NCI-H526 (cell line): ENCODE measurements at regions not wholly inside any gene's neighbourhood (a gene's known extent, or its start where the extent isn't known, plus 50 kb on each side); places are given as distances from the start of the nearest gene placed in this dataset.
A peak's percentile ranks its signal among the peaks of the same experiment; 100 is the strongest.

Experiments
- DNase-seq, 2 experiments: peaks; one replicate each; lab custom pipeline; 2025; lab: John Stamatoyannopoulos, UW

- no peak for DNase-seq
These were observed 893.9 kb downstream of the CCSER2 start for GRCh38 chr10:85222300-85222699.

DNA sequence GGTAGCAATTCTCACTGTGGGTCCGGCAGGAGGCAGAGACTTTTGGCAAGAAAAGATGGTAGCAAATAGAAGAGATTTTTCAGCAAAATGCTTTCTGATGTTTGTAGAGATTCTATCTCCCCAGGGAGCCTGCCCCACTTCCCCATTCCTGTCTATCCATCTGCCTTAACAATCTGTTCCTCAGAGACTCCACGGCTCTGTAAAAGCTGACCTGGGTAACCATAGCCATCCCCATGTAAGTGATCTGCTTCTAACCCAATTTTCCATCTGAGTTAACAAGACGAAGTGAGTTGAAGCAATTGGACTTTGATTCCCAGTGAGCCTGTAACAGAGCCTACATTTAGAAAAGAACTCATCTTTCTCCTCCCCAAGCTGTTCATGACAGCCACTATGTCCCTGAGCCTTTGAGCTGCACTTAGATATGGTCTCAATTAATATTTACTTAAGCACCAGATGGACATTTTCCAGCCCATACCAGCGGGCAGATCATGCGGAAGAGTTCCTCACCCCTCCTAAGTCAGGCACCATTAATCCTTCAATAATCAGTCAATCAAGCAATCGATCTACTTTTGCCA lies 896.1 kb downstream of the CCSER2 start:
- no peak for DNase-seq

GRCh38 chr10:85225311-85225710 lies 896.9 kb downstream of the CCSER2 start:
- no peak for DNase-seq

DNA sequence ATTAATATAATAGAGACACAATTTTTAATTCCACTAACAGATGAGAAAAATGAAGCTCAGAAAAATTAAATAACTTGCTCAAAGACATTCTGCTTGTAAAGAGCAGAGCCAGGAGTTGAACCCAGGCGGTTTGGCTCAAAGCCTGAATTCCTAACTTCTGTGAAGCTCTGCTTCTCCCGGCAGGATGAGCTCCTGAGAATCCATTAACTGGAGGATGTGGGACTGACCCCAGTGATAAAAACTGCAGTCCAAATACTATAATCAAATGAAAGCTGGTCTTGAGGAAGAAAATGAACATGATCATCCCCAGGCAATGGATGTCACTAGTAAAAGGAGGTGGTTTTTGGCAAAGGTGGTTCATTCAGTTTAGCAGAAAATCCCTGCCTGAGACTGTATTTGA lies 898.2 kb downstream of the CCSER2 start:
- no peak for DNase-seq

DNA sequence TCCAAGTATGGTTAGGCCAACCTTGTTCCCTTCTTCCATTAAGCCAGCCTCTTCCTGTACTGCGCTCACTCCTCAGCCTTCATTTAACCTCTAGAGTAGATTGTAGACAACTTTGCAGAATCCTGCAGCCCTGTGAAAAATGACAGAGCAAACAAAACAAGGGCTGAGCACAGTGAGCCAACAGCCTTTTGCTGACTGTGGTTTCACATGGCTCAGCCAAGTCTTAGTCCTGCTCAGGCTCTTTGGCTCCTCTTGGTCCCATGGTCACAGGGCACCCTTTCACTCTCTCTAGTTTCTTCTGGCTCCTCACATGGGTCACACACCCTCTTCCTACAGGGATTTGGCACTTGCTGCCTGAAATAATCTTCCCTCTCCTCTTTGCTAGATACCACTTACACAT lies 900.3 kb downstream of the CCSER2 start:
- DNase-seq = no peak

- DNase-seq = no peak
These were observed 903.3 kb downstream of the CCSER2 start for GRCh38 chr10:85231534-85232270.

GRCh38 chr10:85235258-85235657 lies 906.9 kb downstream of the CCSER2 start:
- DNase-seq = no peak

DNA sequence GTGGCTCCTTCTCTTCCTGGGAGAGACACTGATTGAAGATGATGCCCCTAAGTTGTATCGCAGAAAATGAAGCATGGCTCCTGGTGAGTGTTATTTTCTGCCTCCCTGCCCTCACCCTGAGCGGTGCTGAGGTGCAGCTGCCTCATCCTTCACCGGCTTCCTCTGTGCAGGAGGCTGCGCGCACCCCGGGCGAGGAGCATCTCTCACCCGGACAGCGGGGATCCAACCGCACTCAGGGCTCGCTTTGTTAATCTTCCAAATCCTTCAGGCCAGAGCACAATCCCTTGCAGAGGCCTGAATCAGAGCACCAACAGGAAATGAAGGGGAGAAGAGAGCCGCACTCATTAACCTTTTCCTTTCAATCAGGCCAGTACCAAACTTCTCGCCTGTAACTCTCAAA lies 910.3 kb downstream of the CCSER2 start:
- DNase-seq = no peak

DNA sequence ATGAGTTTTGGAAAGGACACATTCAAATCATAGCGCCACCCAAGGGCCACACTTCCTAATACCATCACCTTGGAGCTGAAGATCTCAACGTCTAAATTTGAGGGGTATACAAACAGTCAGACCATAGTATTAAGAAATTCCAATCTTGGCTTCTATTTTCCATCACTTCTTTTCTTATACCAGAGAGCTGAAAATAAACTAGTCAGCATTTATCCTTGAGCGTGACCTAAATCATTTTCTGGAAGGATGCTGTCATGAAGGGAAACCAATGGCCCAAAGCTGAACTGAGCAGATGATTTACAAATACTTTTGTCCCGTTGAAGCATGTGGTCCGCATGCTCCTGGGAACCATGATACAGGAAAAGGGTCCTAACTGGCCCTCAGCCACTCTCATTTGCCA lies 921.9 kb downstream of the CCSER2 start:
- no peak for DNase-seq

DNA sequence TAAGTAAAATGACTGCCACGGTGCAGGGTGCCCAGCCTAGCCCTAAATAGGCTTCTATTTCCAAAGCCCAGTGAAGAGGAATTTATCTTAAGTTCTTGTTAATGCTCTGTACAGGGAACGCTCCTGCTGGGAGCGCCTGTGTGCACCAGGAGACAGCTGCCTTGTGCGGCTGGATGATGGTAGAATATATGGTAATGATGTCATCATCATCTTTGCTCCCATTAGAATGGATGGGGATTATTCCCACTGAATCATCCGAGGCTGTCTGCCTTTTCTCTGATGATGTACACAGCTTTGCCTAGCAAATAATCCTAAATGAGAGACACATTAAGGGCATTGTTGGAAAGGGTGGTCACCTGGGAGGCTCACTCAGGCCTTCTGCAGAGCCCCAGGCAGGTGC lies 928.1 kb downstream of the CCSER2 start:
- DNase-seq = peak in 1 of 2 experiments; percentile 17

GRCh38 chr10:85259908-85260307 lies 931.5 kb downstream of the CCSER2 start:
- no peak for DNase-seq

DNA sequence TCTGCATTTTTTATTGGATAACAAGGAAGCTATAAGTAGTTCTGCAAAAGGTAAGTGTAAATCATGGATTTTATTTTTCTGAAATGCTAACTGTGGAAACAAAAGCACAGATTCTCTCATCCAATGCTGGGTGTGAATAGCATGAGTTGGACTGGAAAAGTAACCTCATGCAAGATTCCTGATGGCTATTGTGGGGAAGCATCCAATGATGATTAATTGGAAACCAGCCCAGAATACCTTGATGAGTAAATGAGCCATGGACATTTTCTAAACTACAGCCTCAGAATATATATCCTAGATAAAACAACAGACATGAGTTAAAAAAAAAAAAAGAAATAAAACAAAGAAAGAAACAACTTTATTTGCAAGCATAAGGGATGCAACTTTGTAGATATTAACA lies 934.6 kb downstream of the CCSER2 start:
- DNase-seq = no peak

- no peak for DNase-seq
These were observed 936.7 kb downstream of the CCSER2 start for GRCh38 chr10:85265121-85265520.

- DNase-seq = no peak
These were observed 938.4 kb downstream of the CCSER2 start for GRCh38 chr10:85266808-85267207.

DNA sequence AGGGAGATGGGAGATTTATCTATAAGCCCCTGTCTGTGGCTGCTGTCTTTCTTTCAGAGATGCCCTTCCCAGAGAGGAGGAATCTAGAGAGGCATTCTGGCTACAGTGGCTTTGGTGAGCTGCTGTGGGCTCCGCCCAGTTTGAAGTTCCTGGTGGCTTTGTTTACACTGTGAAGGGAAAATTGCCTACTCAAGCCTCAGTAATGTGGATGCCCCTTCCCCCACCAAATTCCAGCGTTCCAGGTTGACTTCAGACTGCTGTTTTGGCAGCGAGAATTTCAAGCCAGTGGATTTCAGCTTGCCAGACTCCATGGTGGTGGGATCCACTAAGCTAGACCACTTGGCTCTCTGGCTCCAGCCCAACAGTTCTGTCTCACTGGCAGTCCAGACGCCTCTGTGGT lies 951.6 kb downstream of the CCSER2 start:
- peak in 1 of 2 experiments; percentile 0 for DNase-seq

GRCh38 chr10:85284778-85285770 lies 956.7 kb downstream of the CCSER2 start:
- DNase-seq = no peak

DNA sequence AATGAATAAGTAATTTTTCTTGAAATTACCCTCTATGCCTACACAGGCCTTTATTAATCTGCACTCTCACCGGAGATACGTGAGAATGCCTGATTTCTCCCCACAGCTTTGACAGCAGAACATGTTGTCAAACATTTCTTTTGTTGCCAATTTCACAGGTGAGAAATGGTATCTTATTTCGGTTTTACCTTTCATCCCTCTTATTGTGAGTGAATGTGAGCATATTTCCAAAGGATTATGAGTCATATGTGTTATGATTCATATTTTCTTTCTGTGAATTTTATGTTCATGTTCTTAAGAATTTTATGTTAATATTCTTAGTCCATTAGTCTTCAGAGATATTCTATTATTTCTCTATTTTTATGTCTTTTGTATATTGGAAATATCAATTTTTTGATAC lies 965.1 kb downstream of the CCSER2 start:
- no peak for DNase-seq

GRCh38 chr10:85311613-85312337 lies 983.4 kb downstream of the CCSER2 start:
- no peak for DNase-seq

DNA sequence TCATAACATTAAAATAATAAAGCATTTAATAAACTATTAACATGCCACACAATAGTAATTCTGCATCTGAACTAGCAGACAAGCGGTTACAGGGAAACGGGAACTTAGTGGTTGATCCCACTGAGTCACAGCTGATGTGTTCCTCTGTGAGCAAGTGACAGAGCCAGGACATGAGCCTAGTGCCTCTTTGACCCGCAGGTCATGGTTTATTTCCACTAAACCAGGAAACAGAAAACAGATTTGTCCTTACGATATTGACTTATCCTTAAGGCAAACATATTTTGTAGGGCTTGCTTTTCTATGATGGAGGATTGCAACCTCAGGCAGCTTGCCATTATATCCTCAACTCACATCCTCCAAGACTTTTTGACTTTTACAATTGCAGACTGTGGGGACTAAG lies 987.3 kb downstream of the CCSER2 start:
- no peak for DNase-seq

GRCh38 chr10:85316276-85316675 lies 987.9 kb downstream of the CCSER2 start:
- DNase-seq = no peak

GRCh38 chr10:85317827-85318226 lies 989.4 kb downstream of the CCSER2 start:
- no peak for DNase-seq
